ENCODE measurements at regions not wholly inside any gene's neighbourhood (a gene's known extent, or its start where the extent isn't known, plus 50 kb on each side); places are given as distances from the start of the nearest gene placed in this dataset.

DNA sequence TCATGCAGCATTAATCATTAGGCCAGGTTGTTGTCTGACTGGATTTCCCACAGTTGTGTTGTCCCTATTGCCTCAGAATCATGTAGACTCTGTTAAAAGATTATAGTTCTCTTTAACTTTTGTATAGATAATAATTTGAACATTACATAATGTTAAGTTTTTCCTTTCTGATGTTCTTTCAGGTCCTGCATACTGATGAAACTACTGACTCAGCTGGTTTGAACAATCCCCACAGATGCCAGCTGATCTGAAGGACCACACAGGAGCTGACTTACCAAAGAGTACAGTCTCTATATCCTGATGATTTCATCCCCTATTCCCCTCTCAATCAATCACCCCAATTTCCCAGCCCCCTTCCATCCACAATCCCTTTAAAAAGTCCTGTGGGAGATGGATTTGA lies 341.2 kb upstream of the MGAT4C start:
- Histone ChIP-seq H3K9ac (replicated peaks; ENCODE audit: extremely low read depth, insufficient read depth, low read length) (no peak overlapping the region), H3K4me2 (ENCODE audit: insufficient read depth, low read length) (no peak overlapping the region), H3K9me3 (replicated peaks; ENCODE audit: control insufficient read depth, insufficient read depth, low read length) (no peaks in the 10 kb centered on the region), H3K27ac (ENCODE audit: insufficient read depth, low read depth, low read length) (no peak overlapping the region), H3K27me3 (ENCODE audit: control insufficient read depth in 2 of 2, insufficient read depth in 2 of 2, low read length in 2 of 2) (no peaks in the 10 kb centered on the region), H3K4me3 (replicated peaks in 1 of 3; ENCODE audit: insufficient read depth in 1 of 3, low read depth in 1 of 3, low read length in 3 of 3) (no peak overlapping the region), H3K4me1 (ENCODE audit: control insufficient read depth, extremely low read depth, insufficient read depth, low read length) (no peaks in the 10 kb centered on the region), H3K36me3 (ENCODE audit: control insufficient read depth in 2 of 2, extremely low read depth in 1 of 2, insufficient read depth in 2 of 2, low read length in 2 of 2) (no peaks in the 10 kb centered on the region), H3K9me1 (replicated peaks; ENCODE audit: control insufficient read depth, extremely low read depth, insufficient read depth, low read length) (no peaks in the 10 kb centered on the region), H3K79me2 (ENCODE audit: control insufficient read depth, insufficient read depth, low read length) (no peaks in the 10 kb centered on the region), H2AFZ (ENCODE audit: low read depth, low read length) (no peak overlapping the region), H4K20me1 (replicated peaks; ENCODE audit: control insufficient read depth, extremely low read depth, insufficient read depth, low read length) (no peaks in the 10 kb centered on the region)
- DNase-seq (ENCODE audit: low read depth, low spot score), result no peak
- CTCF ChIA-PET, result no interaction called here
- dilution Hi-C loops (cut with MboI; ENCODE audit: extremely low pct_ligation_motif_present, low sequenced_read_pairs) (no loop called here), intact Hi-C loops (cut with micrococcal nuclease) (no loop called here)
- POLR2A ChIA-PET, result no interaction called here
- FAIRE-seq, result no peak
- BruUV-seq (replicated peaks), result no TSS peak
- TF ChIP-seq, protein P1, sequence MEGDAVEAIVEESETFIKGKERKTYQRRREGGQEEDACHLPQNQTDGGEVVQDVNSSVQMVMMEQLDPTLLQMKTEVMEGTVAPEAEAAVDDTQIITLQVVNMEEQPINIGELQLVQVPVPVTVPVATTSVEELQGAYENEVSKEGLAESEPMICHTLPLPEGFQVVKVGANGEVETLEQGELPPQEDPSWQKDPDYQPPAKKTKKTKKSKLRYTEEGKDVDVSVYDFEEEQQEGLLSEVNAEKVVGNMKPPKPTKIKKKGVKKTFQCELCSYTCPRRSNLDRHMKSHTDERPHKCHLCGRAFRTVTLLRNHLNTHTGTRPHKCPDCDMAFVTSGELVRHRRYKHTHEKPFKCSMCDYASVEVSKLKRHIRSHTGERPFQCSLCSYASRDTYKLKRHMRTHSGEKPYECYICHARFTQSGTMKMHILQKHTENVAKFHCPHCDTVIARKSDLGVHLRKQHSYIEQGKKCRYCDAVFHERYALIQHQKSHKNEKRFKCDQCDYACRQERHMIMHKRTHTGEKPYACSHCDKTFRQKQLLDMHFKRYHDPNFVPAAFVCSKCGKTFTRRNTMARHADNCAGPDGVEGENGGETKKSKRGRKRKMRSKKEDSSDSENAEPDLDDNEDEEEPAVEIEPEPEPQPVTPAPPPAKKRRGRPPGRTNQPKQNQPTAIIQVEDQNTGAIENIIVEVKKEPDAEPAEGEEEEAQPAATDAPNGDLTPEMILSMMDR (IDR thresholded peaks at IDR 0.05; ENCODE audit: extremely low read depth in 1 of 2, insufficient read depth in 1 of 2, low read depth in 1 of 2, low read length in 2 of 2), result no peak
- TF ChIP-seq POLR2A (IDR thresholded peaks at IDR 0.05; ENCODE audit: low read depth, low read length) (no peak), JUN (IDR thresholded peaks at IDR 0.05; ENCODE audit: borderline replicate concordance, insufficient read depth, insufficient read length, low read depth) (no peak), EZH2 (IDR thresholded peaks at IDR 0.05; ENCODE audit: borderline replicate concordance, low read depth, low read length, severe bottlenecking) (no peak), POLR2AphosphoS5 (IDR thresholded peaks at IDR 0.05; ENCODE audit: insufficient read depth, low read depth, low read length) (no peak), MYC (IDR thresholded peaks at IDR 0.05; ENCODE audit: low read depth, low read length) (no peak), FOS (IDR thresholded peaks at IDR 0.05; ENCODE audit: borderline replicate concordance, insufficient read depth, low read length) (no peak), GATA2 (IDR thresholded peaks at IDR 0.05; ENCODE audit: insufficient read depth, insufficient read length, low read depth, low read length) (no peak)
- TF ChIP-seq, protein P2, sequence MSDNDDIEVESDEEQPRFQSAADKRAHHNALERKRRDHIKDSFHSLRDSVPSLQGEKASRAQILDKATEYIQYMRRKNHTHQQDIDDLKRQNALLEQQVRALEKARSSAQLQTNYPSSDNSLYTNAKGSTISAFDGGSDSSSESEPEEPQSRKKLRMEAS (IDR thresholded peaks at IDR 0.05; ENCODE audit: insufficient read depth, insufficient read length), result no peak

Data from endothelial cell of umbilical vein (primary cell).